Hepatocyte (in vitro differentiated cells): ENCODE measurements at regions not wholly inside any gene's neighbourhood (a gene's known extent, or its start where the extent isn't known, plus 50 kb on each side); places are given as distances from the start of the nearest gene placed in this dataset.

Experiments used
- EZH2 ChIP-seq: fragments of 200-600 bp; sonication (generic); IDR thresholded peaks from 2 replicates; pipeline ENCODE4 v1.6.1; 2016; ENCODE audit warnings: antibody characterized with exemption, mild to moderate bottlenecking, borderline replicate concordance
- EZH2phosphoT487 ChIP-seq: fragments of 200-600 bp; sonication (generic); IDR thresholded peaks from one replicate; pipeline ENCODE4 v1.6.1; 2018; ENCODE audit warnings: antibody characterized with exemption, mild to moderate bottlenecking, low read depth, moderate library complexity; ENCODE audit not compliant: unreplicated experiment, severe bottlenecking
- TF ChIP-seq, protein P1 (sequence below): fragments of 200-600 bp; sonication (generic); IDR thresholded peaks from 2 replicates; pipeline ENCODE4 v1.5.1; 2016; ENCODE audit warnings: antibody characterized with exemption, mild to moderate bottlenecking; ENCODE audit not compliant: poor library complexity

DNA sequence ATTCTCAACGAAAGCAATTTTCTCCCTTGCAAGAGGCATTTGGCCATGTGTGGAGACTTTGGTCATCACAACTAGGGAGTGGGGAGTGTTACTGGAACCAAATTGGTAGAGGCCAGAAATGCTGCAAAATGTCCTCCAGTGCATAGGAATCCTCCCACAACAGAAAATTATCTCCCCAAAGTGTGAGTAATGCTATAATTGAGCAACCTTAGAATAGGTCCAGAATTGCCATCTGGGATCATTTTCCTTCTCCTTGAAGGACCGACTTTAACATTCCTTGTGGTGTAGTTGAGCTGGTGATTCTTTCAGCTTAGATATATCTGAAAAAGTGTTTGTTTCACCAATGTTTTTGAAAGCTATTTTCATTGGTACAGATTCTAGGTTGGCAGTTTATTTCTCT, 111.2 kb upstream of the SMIM21 start:
- TF ChIP-seq, protein P1, sequence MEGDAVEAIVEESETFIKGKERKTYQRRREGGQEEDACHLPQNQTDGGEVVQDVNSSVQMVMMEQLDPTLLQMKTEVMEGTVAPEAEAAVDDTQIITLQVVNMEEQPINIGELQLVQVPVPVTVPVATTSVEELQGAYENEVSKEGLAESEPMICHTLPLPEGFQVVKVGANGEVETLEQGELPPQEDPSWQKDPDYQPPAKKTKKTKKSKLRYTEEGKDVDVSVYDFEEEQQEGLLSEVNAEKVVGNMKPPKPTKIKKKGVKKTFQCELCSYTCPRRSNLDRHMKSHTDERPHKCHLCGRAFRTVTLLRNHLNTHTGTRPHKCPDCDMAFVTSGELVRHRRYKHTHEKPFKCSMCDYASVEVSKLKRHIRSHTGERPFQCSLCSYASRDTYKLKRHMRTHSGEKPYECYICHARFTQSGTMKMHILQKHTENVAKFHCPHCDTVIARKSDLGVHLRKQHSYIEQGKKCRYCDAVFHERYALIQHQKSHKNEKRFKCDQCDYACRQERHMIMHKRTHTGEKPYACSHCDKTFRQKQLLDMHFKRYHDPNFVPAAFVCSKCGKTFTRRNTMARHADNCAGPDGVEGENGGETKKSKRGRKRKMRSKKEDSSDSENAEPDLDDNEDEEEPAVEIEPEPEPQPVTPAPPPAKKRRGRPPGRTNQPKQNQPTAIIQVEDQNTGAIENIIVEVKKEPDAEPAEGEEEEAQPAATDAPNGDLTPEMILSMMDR, result no peak
- TF ChIP-seq EZH2phosphoT487 (no peak), EZH2 (no peak)
